ENCODE measurements at regions not wholly inside any gene's neighbourhood (a gene's known extent, or its start where the extent isn't known, plus 50 kb on each side); places are given as distances from the start of the nearest gene placed in this dataset.

- H3K4me2 ChIP-seq (ENCODE audit: low read length): no peak overlapping the region
These were observed 83.5 kb upstream of the ZNF254 start for GRCh38 chr19:24003537-24003936.

DNA sequence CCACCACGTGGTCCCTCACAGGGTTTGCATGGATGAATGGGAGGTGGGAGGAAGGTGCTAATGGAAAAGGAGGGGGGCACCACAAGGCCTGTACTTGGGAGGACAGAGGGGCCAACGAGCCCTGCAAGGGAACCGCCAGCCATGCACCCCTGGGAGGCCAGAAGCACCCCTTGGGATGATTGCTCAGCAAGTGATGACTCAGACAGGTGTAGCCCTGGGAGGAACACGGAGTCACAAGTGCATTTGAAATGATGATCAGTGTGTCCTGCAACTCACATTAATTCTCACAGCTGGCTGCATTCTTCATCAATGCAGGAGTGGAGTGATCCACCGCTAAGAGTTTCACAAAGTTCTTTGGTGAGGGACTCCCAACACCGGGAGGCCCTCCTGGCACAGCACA, 82.8 kb upstream of the ZNF254 start:
- H3K4me3 ChIP-seq (ENCODE audit: low read length): no peak overlapping the region
- no peaks in the 10 kb centered on the region for H3K9me2 ChIP-seq (replicated peaks; ENCODE audit: control insufficient read depth, low read length)
- H3F3A ChIP-seq (ENCODE audit: control insufficient read depth, insufficient read depth): no peaks in the 10 kb centered on the region
- H3K27me3 ChIP-seq (ENCODE audit: control insufficient read depth, low read length): no peaks in the 10 kb centered on the region
- no peaks in the 10 kb centered on the region for H3K4me1 ChIP-seq (ENCODE audit: control insufficient read depth, low read length)
- H3K79me2 ChIP-seq (ENCODE audit: control insufficient read depth, low read length): no peaks in the 10 kb centered on the region
- no peak overlapping the region for H3K27ac ChIP-seq (ENCODE audit: low read depth, low read length)
- H3K4me2 ChIP-seq (ENCODE audit: low read length): no peak overlapping the region
- H3K36me3 ChIP-seq (ENCODE audit: control insufficient read depth, low read length): no peaks in the 10 kb centered on the region
- no peaks in the 10 kb centered on the region for H4K20me1 ChIP-seq (ENCODE audit: control insufficient read depth, insufficient read depth, low read depth, low read length)
- TF ChIP-seq EZH2phosphoT487 (IDR thresholded peaks at IDR 0.05; ENCODE audit: borderline replicate concordance, low read length): no peak
- TF ChIP-seq, protein P1, sequence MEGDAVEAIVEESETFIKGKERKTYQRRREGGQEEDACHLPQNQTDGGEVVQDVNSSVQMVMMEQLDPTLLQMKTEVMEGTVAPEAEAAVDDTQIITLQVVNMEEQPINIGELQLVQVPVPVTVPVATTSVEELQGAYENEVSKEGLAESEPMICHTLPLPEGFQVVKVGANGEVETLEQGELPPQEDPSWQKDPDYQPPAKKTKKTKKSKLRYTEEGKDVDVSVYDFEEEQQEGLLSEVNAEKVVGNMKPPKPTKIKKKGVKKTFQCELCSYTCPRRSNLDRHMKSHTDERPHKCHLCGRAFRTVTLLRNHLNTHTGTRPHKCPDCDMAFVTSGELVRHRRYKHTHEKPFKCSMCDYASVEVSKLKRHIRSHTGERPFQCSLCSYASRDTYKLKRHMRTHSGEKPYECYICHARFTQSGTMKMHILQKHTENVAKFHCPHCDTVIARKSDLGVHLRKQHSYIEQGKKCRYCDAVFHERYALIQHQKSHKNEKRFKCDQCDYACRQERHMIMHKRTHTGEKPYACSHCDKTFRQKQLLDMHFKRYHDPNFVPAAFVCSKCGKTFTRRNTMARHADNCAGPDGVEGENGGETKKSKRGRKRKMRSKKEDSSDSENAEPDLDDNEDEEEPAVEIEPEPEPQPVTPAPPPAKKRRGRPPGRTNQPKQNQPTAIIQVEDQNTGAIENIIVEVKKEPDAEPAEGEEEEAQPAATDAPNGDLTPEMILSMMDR (IDR thresholded peaks at IDR 0.05; ENCODE audit: low read depth, low read length, poor library complexity, severe bottlenecking): no peak
- peaks cover 35% of the 10 kb centered on the region; the same call in 1 of the 2 replicates for H3K9me3 ChIP-seq (ENCODE audit: control insufficient read depth, insufficient read depth, low read length)

More at GRCh38 chr19:24003537-24003936, 83.5 kb upstream of the ZNF254 start:
- no peaks in the 10 kb centered on the region for H3K9me2 ChIP-seq (replicated peaks; ENCODE audit: control insufficient read depth, low read length)
- no peaks in the 10 kb centered on the region for H3K36me3 ChIP-seq (ENCODE audit: control insufficient read depth, low read length)
- no peaks in the 10 kb centered on the region for H3F3A ChIP-seq (ENCODE audit: control insufficient read depth, insufficient read depth)
- H3K27ac ChIP-seq (ENCODE audit: low read depth, low read length): no peak overlapping the region
- no peaks in the 10 kb centered on the region for H3K79me2 ChIP-seq (ENCODE audit: control insufficient read depth, low read length)
- H3K27me3 ChIP-seq (ENCODE audit: control insufficient read depth, low read length): no peaks in the 10 kb centered on the region
- TF ChIP-seq, protein P1 (IDR thresholded peaks at IDR 0.05; ENCODE audit: low read depth, low read length, poor library complexity, severe bottlenecking): no peak
- TF ChIP-seq EZH2phosphoT487 (IDR thresholded peaks at IDR 0.05; ENCODE audit: borderline replicate concordance, low read length): no peak
- peaks cover 36% of the 10 kb centered on the region; the same call in 1 of the 2 replicates for H3K9me3 ChIP-seq (ENCODE audit: control insufficient read depth, insufficient read depth, low read length)
- no peak overlapping the region for H3K4me3 ChIP-seq (ENCODE audit: low read length)
- H3K4me1 ChIP-seq (ENCODE audit: control insufficient read depth, low read length): no peaks in the 10 kb centered on the region
- H4K20me1 ChIP-seq (ENCODE audit: control insufficient read depth, insufficient read depth, low read depth, low read length): no peaks in the 10 kb centered on the region

GRCh38 chr19:24029941-24030636, 56.9 kb upstream of the ZNF254 start:
- Histone ChIP-seq H3F3A (ENCODE audit: control insufficient read depth, insufficient read depth) (no peaks in the 10 kb centered on the region), H3K9me2 (replicated peaks; ENCODE audit: control insufficient read depth, low read length) (no peaks in the 10 kb centered on the region), H3K9me3 (ENCODE audit: control insufficient read depth, insufficient read depth, low read length) (no peaks in the 10 kb centered on the region), H3K4me1 (ENCODE audit: control insufficient read depth, low read length) (peaks cover 10% of the 10 kb centered on the region), H3K27ac (ENCODE audit: low read depth, low read length) (no peak overlapping the region), H3K27me3 (ENCODE audit: control insufficient read depth, low read length) (no peaks in the 10 kb centered on the region), H3K4me2 (ENCODE audit: low read length) (no peak overlapping the region), H3K4me3 (ENCODE audit: low read length) (no peak overlapping the region), H4K20me1 (ENCODE audit: control insufficient read depth, insufficient read depth, low read depth, low read length) (no peaks in the 10 kb centered on the region), H3K36me3 (ENCODE audit: control insufficient read depth, low read length) (peaks cover 4% of the 10 kb centered on the region), H3K79me2 (ENCODE audit: control insufficient read depth, low read length) (peaks cover 18% of the 10 kb centered on the region)
- TF ChIP-seq, protein P1 (IDR thresholded peaks at IDR 0.05; ENCODE audit: low read depth, low read length, poor library complexity, severe bottlenecking): no peak
- TF ChIP-seq EZH2phosphoT487 (IDR thresholded peaks at IDR 0.05; ENCODE audit: borderline replicate concordance, low read length): no peak
